Hepatocyte (in vitro differentiated cells): ENCODE measurements at regions not wholly inside any gene's neighbourhood (a gene's known extent, or its start where the extent isn't known, plus 50 kb on each side); places are given as distances from the start of the nearest gene placed in this dataset.

Source experiments
- DNase-seq: peaks from one replicate; pipeline ENCODE4 v3.0.0-alpha.2; 2016; ENCODE audit warnings: low spot score
- H2AFZ ChIP-seq: fragments of 200-600 bp; sonication (generic); 2 replicates; pipeline ENCODE4 v1.6.0; 2016; ENCODE audit warnings: antibody characterized with exemption, mild to moderate bottlenecking
- H3K27ac ChIP-seq: fragments of 200-600 bp; sonication (generic); 2 replicates; pipeline ENCODE4 v1.5.1; 2016; ENCODE audit warnings: mild to moderate bottlenecking
- H3K27me3 ChIP-seq: fragments of 200-600 bp; sonication (generic); 2 replicates; pipeline ENCODE4 v1.6.1; 2016
- H3K36me3 ChIP-seq: fragments of 200-600 bp; sonication (generic); replicated peaks from 2 replicates; pipeline ENCODE4 v1.5.1; 2016; ENCODE audit warnings: low read depth; ENCODE audit not compliant: insufficient read depth
- H3K4me1 ChIP-seq: fragments of 200-600 bp; sonication (generic); 2 replicates; pipeline ENCODE4 v1.5.1; 2016; ENCODE audit warnings: mild to moderate bottlenecking, moderate library complexity; ENCODE audit not compliant: insufficient read depth
- H3K4me2 ChIP-seq: fragments of 200-600 bp; sonication (generic); 2 replicates; pipeline ENCODE4 v1.6.0; 2016
- H3K4me3 ChIP-seq: fragments of 200-600 bp; sonication (generic); 2 replicates; pipeline ENCODE4 v1.5.1; 2016; ENCODE audit warnings: mild to moderate bottlenecking
- H3K79me2 ChIP-seq: fragments of 200-600 bp; sonication (generic); 2 replicates; pipeline ENCODE4 v1.6.0; 2017; ENCODE audit warnings: mild to moderate bottlenecking
- H3K9me2 ChIP-seq: fragments of 200-600 bp; sonication (generic); replicated peaks from 2 replicates; pipeline ENCODE4 v1.6.0; 2017; ENCODE audit warnings: mild to moderate bottlenecking; ENCODE audit not compliant: insufficient read depth
- H3K9me3 ChIP-seq: fragments of 200-600 bp; sonication (generic); 2 replicates; pipeline ENCODE4 v1.5.1; 2016; ENCODE audit warnings: low read depth, mild to moderate bottlenecking
- H4K20me1 ChIP-seq: fragments of 200-600 bp; sonication (generic); 2 replicates; pipeline ENCODE4 v1.6.0; 2016; ENCODE audit warnings: mild to moderate bottlenecking; ENCODE audit not compliant: insufficient read depth, poor library complexity, severe bottlenecking
- CTCF ChIP-seq: fragments of 200-600 bp; sonication (generic); IDR thresholded peaks from 2 replicates; pipeline ENCODE4 v1.5.1; 2016; ENCODE audit warnings: antibody characterized with exemption, mild to moderate bottlenecking; ENCODE audit not compliant: poor library complexity
- EZH2 ChIP-seq: fragments of 200-600 bp; sonication (generic); IDR thresholded peaks from 2 replicates; pipeline ENCODE4 v1.6.1; 2016; ENCODE audit warnings: antibody characterized with exemption, mild to moderate bottlenecking, borderline replicate concordance
- EZH2phosphoT487 ChIP-seq: fragments of 200-600 bp; sonication (generic); IDR thresholded peaks from one replicate; pipeline ENCODE4 v1.6.1; 2018; ENCODE audit warnings: antibody characterized with exemption, mild to moderate bottlenecking, low read depth, moderate library complexity; ENCODE audit not compliant: unreplicated experiment, severe bottlenecking
- WGBS: methylation state at CpG from one replicate; pipeline ENCODE4 v1.1.6; 2016; ENCODE audit warnings: low lambda C conversion rate; ENCODE audit errors: missing lambda C conversion rate; 5-methylcytosine and 5-hydroxymethylcytosine counted together

- Histone ChIP-seq H3K36me3 (no peaks in the 10 kb centered on the region), H3K9me2 (no peaks in the 10 kb centered on the region), H3K79me2 (no peaks in the 10 kb centered on the region), H3K4me2 (no peak overlapping the region), H4K20me1 (no peaks in the 10 kb centered on the region), H3K27ac (no peak overlapping the region), H3K9me3 (no peaks in the 10 kb centered on the region), H3K27me3 (no peaks in the 10 kb centered on the region), H2AFZ (no peak overlapping the region), H3K4me1 (no peaks in the 10 kb centered on the region), H3K4me3 (no peak overlapping the region)
- DNase-seq = no peak
- no peak for TF ChIP-seq CTCF
- TF ChIP-seq EZH2phosphoT487 = no peak
- no peak for TF ChIP-seq EZH2
- WGBS = 88% methylated on average over 5 of the region's 5 CpGs
Measured at GRCh38 chr12:127504874-127505273, 762.1 kb upstream of the TMEM132C start.

GRCh38 chr12:127507341-127507740, 759.6 kb upstream of the TMEM132C start:
- Histone ChIP-seq H3K4me2 (no peak overlapping the region), H3K9me3 (no peaks in the 10 kb centered on the region), H3K9me2 (no peaks in the 10 kb centered on the region), H4K20me1 (no peaks in the 10 kb centered on the region), H3K27me3 (no peaks in the 10 kb centered on the region), H3K27ac (no peak overlapping the region), H3K36me3 (no peaks in the 10 kb centered on the region), H3K4me1 (no peaks in the 10 kb centered on the region), H3K79me2 (no peaks in the 10 kb centered on the region), H3K4me3 (no peak overlapping the region), H2AFZ (no peak overlapping the region)
- no peak for DNase-seq
- WGBS = 74% methylated on average over 6 of the region's 6 CpGs
- TF ChIP-seq EZH2 = no peak
- no peak for TF ChIP-seq EZH2phosphoT487
- TF ChIP-seq CTCF = no peak

DNA sequence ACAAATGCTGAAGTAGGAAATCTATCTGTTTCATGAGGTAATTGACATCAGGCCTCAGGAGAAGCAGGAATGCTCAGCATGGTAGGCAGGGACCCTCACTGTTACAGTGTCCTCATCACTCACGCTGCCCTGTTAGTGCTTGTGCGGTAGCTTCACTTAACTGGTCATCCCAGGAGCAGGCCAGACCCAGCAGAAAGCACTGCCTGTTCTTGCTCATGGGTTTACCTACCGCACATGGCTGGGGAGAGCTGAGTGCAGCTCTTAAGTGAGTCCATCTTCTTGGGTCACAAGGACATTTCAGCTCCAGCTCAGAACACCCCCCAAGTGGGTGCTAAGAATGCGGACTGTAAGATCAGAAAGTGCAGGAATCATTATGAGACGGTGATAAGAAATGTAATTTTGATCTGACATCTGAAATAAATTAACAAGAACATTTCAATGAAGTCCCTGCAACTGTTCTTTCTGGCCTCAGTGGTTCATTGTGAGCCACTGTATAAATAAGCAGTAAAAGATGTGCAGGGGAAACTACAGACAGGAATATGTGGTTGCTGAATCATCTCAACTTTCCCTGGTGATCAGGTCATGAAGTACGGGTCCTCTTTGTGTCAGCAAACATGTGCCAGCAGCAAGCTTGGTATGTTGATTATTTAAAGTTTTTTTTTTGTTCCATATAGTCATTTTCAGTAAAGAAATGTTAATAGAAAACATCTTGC, 757.7 kb upstream of the TMEM132C start:
- TF ChIP-seq CTCF (no peak), EZH2phosphoT487 (no peak), EZH2 (no peak)
- H2AFZ ChIP-seq = no peak overlapping the region
- no peaks in the 10 kb centered on the region for H3K27me3 ChIP-seq
- H4K20me1 ChIP-seq = no peaks in the 10 kb centered on the region
- no peak overlapping the region for H3K27ac ChIP-seq
- 84% methylated on average over 6 of the region's 6 CpGs for WGBS
- no peaks in the 10 kb centered on the region for H3K9me2 ChIP-seq
- no peak overlapping the region for H3K4me2 ChIP-seq
- no peaks in the 10 kb centered on the region for H3K36me3 ChIP-seq
- H3K4me1 ChIP-seq = no peaks in the 10 kb centered on the region
- no peaks in the 10 kb centered on the region for H3K9me3 ChIP-seq
- H3K4me3 ChIP-seq = no peak overlapping the region
- DNase-seq = no peak
- H3K79me2 ChIP-seq = no peaks in the 10 kb centered on the region

DNA sequence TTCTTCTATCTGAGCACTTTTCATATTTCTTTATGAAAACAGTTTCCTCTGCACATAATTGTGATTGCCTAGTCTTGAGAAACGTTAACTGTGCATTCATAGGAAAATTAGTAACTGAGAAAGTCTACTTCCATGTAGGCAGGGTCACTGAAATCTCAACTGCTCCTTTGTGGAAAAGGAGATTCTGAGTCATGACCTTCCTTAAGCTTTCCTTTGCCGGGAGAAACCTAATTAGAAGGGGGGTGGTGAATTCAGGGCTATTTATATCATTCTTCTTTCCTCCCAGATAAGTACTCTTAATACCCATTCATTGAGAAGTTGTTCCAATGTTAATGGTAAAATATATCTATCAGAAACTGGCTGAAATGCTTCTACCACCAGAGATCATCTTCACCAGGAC, 751.0 kb upstream of the TMEM132C start:
- DNase-seq = no peak
- Histone ChIP-seq H4K20me1 (no peaks in the 10 kb centered on the region), H2AFZ (no peak overlapping the region), H3K27me3 (no peaks in the 10 kb centered on the region), H3K36me3 (no peaks in the 10 kb centered on the region), H3K4me1 (no peaks in the 10 kb centered on the region), H3K4me3 (no peak overlapping the region), H3K27ac (no peak overlapping the region), H3K79me2 (no peaks in the 10 kb centered on the region), H3K9me3 (no peaks in the 10 kb centered on the region), H3K4me2 (no peak overlapping the region), H3K9me2 (no peaks in the 10 kb centered on the region)
- TF ChIP-seq CTCF (no peak), EZH2phosphoT487 (no peak), EZH2 (no peak)
- WGBS = 52% methylated on average over 2 of the region's 2 CpGs
